HuH-7 (cell line): ENCODE measurements at regions not wholly inside any gene's neighbourhood (a gene's known extent, or its start where the extent isn't known, plus 50 kb on each side); places are given as distances from the start of the nearest gene placed in this dataset.

ENCODE experiments used
- DNase-seq: peaks from one replicate; pipeline ENCODE4 v3.0.0; 2011; ENCODE audit warnings: low spot score

DNA sequence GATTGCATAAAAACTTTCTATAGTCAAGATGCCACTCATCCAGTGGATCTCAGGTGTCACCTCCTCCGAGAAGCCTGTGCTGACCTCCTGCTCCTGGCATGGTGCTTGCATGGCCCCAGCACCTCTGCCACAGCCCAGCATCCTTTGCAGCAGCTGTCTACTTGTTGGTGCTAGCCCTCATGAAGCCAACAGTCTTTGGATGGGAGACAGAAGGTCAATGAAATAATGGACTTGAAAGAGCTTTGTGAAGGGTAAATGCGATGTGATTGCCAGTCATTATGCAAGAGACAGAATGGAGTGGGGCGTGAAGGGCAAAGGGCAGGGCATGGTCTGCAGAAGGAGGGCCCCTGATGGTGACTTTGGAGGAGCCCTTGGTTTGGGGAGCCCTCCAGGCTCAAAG, 63.0 kb upstream of the CLMN start:
- DNase-seq, result no peak

DNA sequence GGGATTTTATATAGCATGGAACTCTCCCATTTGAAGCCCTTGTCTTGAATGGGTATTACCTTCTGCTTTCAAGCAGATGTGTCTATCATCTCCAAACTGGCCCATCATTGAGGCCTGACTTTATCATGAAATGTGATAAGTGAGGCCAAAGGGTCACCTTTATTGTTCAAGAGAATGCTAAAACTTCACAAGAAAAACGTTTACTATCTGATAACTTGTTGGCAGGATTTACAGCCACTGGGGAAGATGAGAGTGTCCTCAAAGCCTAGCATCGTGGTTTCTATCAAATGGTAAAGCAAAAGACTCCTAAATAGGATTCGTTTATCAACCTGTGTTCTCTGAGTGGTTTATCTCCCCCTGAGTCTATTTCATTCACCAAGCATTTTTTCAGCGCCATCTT, 62.0 kb upstream of the CLMN start:
- no peak for DNase-seq

DNA sequence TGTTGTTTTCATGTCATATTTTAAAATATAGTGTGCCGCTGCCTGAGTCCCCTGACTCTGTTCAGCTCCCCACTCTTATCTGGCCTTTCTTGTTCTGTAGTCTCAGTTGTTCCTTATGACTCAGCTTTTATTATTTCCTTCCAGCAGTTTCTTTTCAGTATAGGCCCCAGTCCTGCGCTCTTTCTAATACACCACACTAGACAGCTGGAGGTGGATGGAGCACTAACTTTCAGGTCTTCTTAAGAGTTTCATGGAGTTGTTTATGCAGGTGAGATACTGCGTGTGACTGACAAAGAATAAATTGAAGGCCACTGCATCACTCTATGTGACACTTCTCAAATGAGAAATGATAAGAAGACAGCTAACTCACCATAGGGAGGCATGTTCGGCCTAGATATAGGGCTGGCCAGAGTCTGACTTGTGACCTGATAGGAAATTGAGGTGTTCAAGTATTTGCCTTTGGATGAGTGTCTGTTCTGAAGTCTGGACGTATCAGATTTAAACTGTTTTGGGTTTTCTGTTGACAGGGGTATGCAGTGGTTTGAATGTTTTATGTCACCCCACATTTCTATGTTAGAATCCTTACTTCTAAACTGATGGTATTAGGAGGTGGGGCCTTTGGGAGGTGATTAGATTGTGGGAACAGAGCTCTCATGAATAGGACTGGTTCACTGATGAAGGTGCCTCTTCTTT, 60.8 kb upstream of the CLMN start:
- DNase-seq, result no peak

DNA sequence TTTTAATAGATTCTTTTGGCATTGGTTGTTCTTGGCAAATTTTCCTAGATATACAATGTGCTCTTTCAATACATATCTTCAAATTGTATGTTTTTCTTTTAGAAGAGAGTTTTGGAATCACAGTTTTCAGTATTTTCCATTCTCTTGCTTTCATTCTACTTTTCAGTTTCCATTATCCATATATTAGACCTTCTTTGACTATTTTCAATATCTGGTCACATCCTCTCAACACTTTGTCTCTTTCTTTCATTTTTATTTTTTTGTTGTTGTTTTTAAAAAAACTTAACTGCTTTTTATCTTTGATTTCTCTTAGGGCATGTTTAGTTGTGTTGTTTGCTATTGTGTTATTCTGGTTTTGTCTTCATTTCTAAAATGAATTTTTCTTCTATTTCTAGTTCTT, 59.9 kb upstream of the CLMN start:
- no peak for DNase-seq

DNA sequence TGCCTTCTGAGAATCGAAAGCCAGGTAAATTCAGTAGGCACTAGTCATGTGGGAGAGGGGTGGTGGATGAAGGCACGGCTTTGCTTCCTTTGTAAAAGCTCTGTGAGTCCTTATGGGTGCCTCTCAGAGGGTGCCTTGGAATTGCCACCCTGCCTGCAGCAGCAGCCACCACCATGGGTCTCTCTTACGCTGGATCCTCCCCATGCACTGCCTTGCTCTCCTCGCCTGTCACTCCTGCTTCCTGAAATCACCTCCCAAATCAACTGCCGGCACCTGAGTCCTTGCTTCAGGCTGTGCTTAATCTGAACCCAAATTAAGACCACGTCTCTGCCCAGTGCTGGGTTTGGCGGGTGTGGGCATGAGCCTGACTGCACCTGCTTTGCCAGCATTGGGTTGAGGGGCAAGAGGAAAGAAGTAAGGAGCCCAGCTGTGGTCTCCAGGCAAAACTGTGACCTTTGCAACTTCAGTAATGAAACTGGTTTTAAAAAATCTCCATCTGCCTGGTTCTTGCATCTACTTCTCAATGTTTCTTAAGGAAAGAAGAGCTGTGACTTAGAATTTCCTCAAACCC, 55.9 kb upstream of the CLMN start:
- DNase-seq, result no peak

DNA sequence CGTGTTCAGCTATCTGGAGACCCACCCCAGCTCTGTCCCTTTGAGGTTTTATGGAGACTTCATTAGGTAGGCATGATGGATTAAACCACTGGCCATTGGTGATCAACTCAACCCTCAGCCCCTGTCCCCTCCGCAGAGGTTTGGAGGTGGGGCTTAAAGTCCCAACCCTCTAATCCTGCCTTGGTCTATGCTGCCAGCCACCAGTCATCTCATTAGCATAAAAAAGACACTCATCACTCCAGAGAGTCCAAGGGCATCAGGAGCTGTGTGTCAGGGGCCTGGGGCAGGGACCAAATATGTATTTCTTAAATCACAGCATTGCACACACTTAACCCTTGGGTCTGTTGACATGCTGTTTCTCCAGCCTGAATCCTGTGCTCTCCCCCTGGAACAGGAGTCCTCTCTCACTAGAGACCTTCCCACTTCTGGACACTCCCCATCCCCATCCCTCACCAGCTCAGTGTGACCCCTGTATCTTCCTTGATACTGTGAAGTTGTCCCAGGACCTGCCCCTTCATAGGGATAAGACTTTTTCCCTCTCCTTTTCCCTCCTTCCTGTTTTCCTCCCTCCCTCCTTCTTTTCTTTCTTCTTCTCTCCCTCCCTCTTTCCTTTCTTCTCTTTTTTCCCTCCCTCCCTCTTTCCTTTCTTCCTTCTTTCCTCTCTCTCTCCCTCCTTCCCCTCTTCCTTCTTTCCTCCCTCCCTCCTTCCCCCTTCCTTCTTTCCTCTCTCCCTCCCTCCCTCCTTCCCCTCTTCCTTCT, 54.7 kb upstream of the CLMN start:
- DNase-seq, result no peak

DNA sequence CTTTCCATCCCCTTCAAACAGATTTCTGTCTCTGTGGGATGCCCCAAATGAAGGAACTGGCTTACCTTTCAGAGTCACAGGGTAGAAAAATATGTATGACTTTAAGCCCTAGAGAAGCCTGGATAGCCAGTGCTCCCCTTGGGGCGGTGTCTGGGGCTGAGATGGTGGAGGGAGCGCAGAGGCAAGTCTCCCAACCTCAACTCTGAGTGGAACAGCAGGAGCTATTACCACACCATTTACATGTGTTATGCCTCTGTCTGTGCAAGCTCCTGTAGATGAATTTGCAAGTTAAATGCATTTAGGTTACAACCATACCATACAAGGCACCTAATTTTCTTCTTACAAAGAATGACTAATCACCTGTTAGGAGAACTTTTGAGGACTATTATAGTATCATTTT, 50.4 kb upstream of the CLMN start:
- DNase-seq, result no peak
